ENCODE measurements at regions not wholly inside any gene's neighbourhood (a gene's known extent, or its start where the extent isn't known, plus 50 kb on each side); places are given as distances from the start of the nearest gene placed in this dataset.

- no peak for TF ChIP-seq REST (IDR thresholded peaks at IDR 0.05; ENCODE audit: low read depth, low read length)
- TF ChIP-seq CREB1 (IDR thresholded peaks at IDR 0.05; ENCODE audit: low read depth) = no peak
- TF ChIP-seq ZNF687 (IDR thresholded peaks at IDR 0.05) = no peak
- TF ChIP-seq TCF3 (IDR thresholded peaks at IDR 0.05; ENCODE audit: borderline replicate concordance, insufficient read depth, low read depth, low read length) = no peak
- no peak for TF ChIP-seq POLR2AphosphoS5 (IDR thresholded peaks at IDR 0.05; ENCODE audit: low read length)
- TF ChIP-seq CBX3 (IDR thresholded peaks at IDR 0.05; ENCODE audit: borderline replicate concordance, low read depth) = no peak
- TF ChIP-seq LARP7 (IDR thresholded peaks at IDR 0.05) = no peak
Measured at GRCh38 chr12:124642105-124642504, 74.7 kb upstream of the NCOR2 start (continued).
